ENCODE measurements at regions not wholly inside any gene's neighbourhood (a gene's known extent, or its start where the extent isn't known, plus 50 kb on each side); places are given as distances from the start of the nearest gene placed in this dataset.

GRCh38 chr6:140284871-140285270 is 910.4 kb upstream of the CITED2 start:
- Histone ChIP-seq H4K8ac (ENCODE audit: low read length) (no peak overlapping the region), H3K4me1 (ENCODE audit: control insufficient read depth, insufficient read depth, low read depth, low read length) (no peaks in the 10 kb centered on the region), H3K79me1 (replicated peaks; ENCODE audit: low read length, poor library complexity, severe bottlenecking) (no peaks in the 10 kb centered on the region), H2BK5ac (ENCODE audit: low read depth, low read length, poor library complexity, severe bottlenecking) (no peak overlapping the region), H3K18ac (ENCODE audit: low read depth in 1 of 2, low read length in 2 of 2) (no peak overlapping the region), H3K14ac (ENCODE audit: low read length in 2 of 2) (no peak overlapping the region), H2BK15ac (ENCODE audit: low read depth, poor library complexity, severe bottlenecking) (no peak overlapping the region), H3K9me3 (ENCODE audit: control insufficient read depth, low read length) (no peaks in the 10 kb centered on the region), H4K91ac (ENCODE audit: low read length) (no peak overlapping the region), H3K23ac (ENCODE audit: low read length in 2 of 2) (no peak overlapping the region), H3K27me3 (ENCODE audit: control insufficient read depth in 1 of 2, insufficient read depth in 1 of 2, low read length in 2 of 2) (no peaks in the 10 kb centered on the region), H3K4me2 (ENCODE audit: low read length, poor library complexity, severe bottlenecking) (no peak overlapping the region), H3K4ac (ENCODE audit: low read depth in 1 of 2, low read length in 2 of 2) (no peak overlapping the region), H2BK12ac (ENCODE audit: low read length in 2 of 2) (no peak overlapping the region), H3K9ac (ENCODE audit: low read length) (no peak overlapping the region), H3K36me3 (ENCODE audit: control insufficient read depth in 1 of 2, insufficient read depth in 2 of 2, low read depth in 1 of 2, low read length in 2 of 2) (no peaks in the 10 kb centered on the region), H2AK5ac (ENCODE audit: low read length, severe bottlenecking) (no peak overlapping the region), H2BK120ac (ENCODE audit: low read depth, low read length) (no peak overlapping the region), H3K27ac (ENCODE audit: low read length, poor library complexity, severe bottlenecking) (no peak overlapping the region), H2AFZ (ENCODE audit: low read depth, low read length) (no peak overlapping the region), H3K4me3 (ENCODE audit: insufficient read depth in 1 of 2, low read depth in 1 of 2, low read length in 2 of 2) (no peak overlapping the region)
- WGBS = 100% methylated on average over 1 of the region's 1 CpG
- DNase-seq = no peak

DNA sequence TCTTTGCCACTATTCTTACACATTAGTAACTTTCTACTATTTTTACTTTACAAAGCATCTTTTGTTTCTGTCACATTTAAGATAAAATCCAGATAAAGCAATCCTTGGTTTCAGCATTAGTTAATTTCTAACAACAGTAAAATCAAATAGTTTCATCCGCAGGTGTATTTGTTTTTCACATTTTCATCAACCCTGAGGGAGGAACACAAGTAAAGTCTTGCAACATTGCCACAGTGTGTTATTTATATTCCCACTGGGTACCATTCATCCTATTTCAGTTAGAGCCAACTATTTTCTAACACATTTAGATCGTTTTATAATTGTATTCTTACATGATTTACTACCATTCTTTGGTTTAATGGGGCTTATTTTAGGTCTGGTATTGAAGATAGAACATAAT is 908.7 kb upstream of the CITED2 start:
- no peak overlapping the region for H2BK120ac ChIP-seq (ENCODE audit: low read depth, low read length)
- no peak overlapping the region for H3K4me3 ChIP-seq (ENCODE audit: insufficient read depth in 1 of 2, low read depth in 1 of 2, low read length in 2 of 2)
- H2AK5ac ChIP-seq (ENCODE audit: low read length, severe bottlenecking) = no peak overlapping the region
- H2BK15ac ChIP-seq (ENCODE audit: low read depth, poor library complexity, severe bottlenecking) = no peak overlapping the region
- no peaks in the 10 kb centered on the region for H3K27me3 ChIP-seq (ENCODE audit: control insufficient read depth in 1 of 2, insufficient read depth in 1 of 2, low read length in 2 of 2)
- WGBS = 100% methylated on average over 1 of the region's 2 CpGs
- no peak overlapping the region for H3K27ac ChIP-seq (ENCODE audit: low read length, poor library complexity, severe bottlenecking)
- no peak overlapping the region for H3K14ac ChIP-seq (ENCODE audit: low read length in 2 of 2)
- no peak overlapping the region for H4K91ac ChIP-seq (ENCODE audit: low read length)
- H3K79me1 ChIP-seq (replicated peaks; ENCODE audit: low read length, poor library complexity, severe bottlenecking) = no peaks in the 10 kb centered on the region
- no peak overlapping the region for H3K23ac ChIP-seq (ENCODE audit: low read length in 2 of 2)
- no peak overlapping the region for H2BK12ac ChIP-seq (ENCODE audit: low read length in 2 of 2)
- H3K4ac ChIP-seq (ENCODE audit: low read depth in 1 of 2, low read length in 2 of 2) = no peak overlapping the region
- no peak overlapping the region for H2AFZ ChIP-seq (ENCODE audit: low read depth, low read length)
- H3K9ac ChIP-seq (ENCODE audit: low read length) = no peak overlapping the region
- DNase-seq = no peak
- H3K4me1 ChIP-seq (ENCODE audit: control insufficient read depth, insufficient read depth, low read depth, low read length) = no peaks in the 10 kb centered on the region
- no peaks in the 10 kb centered on the region for H3K36me3 ChIP-seq (ENCODE audit: control insufficient read depth in 1 of 2, insufficient read depth in 2 of 2, low read depth in 1 of 2, low read length in 2 of 2)
- no peak overlapping the region for H4K8ac ChIP-seq (ENCODE audit: low read length)
- H3K9me3 ChIP-seq (ENCODE audit: control insufficient read depth, low read length) = no peaks in the 10 kb centered on the region
- H2BK5ac ChIP-seq (ENCODE audit: low read depth, low read length, poor library complexity, severe bottlenecking) = no peak overlapping the region
- no peak overlapping the region for H3K4me2 ChIP-seq (ENCODE audit: low read length, poor library complexity, severe bottlenecking)
- no peak overlapping the region for H3K18ac ChIP-seq (ENCODE audit: low read depth in 1 of 2, low read length in 2 of 2)

DNA sequence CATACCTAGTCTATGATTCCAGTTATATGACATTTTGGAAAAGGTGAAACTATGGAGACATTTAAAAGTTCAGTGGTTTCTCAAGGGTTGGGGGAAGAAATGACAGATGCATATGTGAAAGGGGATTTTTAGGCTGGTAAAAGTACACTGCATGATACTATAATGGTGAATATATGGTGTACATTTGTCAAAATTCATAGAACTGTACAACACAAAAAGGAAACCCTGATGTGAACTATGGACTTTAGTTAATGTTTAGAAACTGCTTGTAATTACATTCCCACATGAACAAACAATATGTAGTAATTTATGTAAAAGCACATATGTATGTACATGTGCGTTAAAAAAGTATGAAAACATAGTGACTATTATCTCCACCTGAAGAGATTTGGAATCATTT is 907.3 kb upstream of the CITED2 start:
- no peak overlapping the region for H2BK120ac ChIP-seq (ENCODE audit: low read depth, low read length)
- no peak overlapping the region for H2BK5ac ChIP-seq (ENCODE audit: low read depth, low read length, poor library complexity, severe bottlenecking)
- no peaks in the 10 kb centered on the region for H3K4me1 ChIP-seq (ENCODE audit: control insufficient read depth, insufficient read depth, low read depth, low read length)
- WGBS = no CpG with 5 or more reads among the region's 1 CpG
- H3K9me3 ChIP-seq (ENCODE audit: control insufficient read depth, low read length) = no peaks in the 10 kb centered on the region
- no peak overlapping the region for H2BK12ac ChIP-seq (ENCODE audit: low read length in 2 of 2)
- H3K9ac ChIP-seq (ENCODE audit: low read length) = no peak overlapping the region
- no peaks in the 10 kb centered on the region for H3K36me3 ChIP-seq (ENCODE audit: control insufficient read depth in 1 of 2, insufficient read depth in 2 of 2, low read depth in 1 of 2, low read length in 2 of 2)
- no peak overlapping the region for H3K23ac ChIP-seq (ENCODE audit: low read length in 2 of 2)
- no peak overlapping the region for H3K4me3 ChIP-seq (ENCODE audit: insufficient read depth in 1 of 2, low read depth in 1 of 2, low read length in 2 of 2)
- H3K27me3 ChIP-seq (ENCODE audit: control insufficient read depth in 1 of 2, insufficient read depth in 1 of 2, low read length in 2 of 2) = no peaks in the 10 kb centered on the region
- no peak overlapping the region for H3K18ac ChIP-seq (ENCODE audit: low read depth in 1 of 2, low read length in 2 of 2)
- H2BK15ac ChIP-seq (ENCODE audit: low read depth, poor library complexity, severe bottlenecking) = no peak overlapping the region
- no peak overlapping the region for H3K4ac ChIP-seq (ENCODE audit: low read depth in 1 of 2, low read length in 2 of 2)
- H3K27ac ChIP-seq (ENCODE audit: low read length, poor library complexity, severe bottlenecking) = no peak overlapping the region
- H3K14ac ChIP-seq (ENCODE audit: low read length in 2 of 2) = no peak overlapping the region
- H3K4me2 ChIP-seq (ENCODE audit: low read length, poor library complexity, severe bottlenecking) = no peak overlapping the region
- H4K8ac ChIP-seq (ENCODE audit: low read length) = no peak overlapping the region
- no peak overlapping the region for H2AFZ ChIP-seq (ENCODE audit: low read depth, low read length)
- DNase-seq = no peak
- H2AK5ac ChIP-seq (ENCODE audit: low read length, severe bottlenecking) = no peak overlapping the region
- H4K91ac ChIP-seq (ENCODE audit: low read length) = no peak overlapping the region
- H3K79me1 ChIP-seq (replicated peaks; ENCODE audit: low read length, poor library complexity, severe bottlenecking) = no peaks in the 10 kb centered on the region

DNA sequence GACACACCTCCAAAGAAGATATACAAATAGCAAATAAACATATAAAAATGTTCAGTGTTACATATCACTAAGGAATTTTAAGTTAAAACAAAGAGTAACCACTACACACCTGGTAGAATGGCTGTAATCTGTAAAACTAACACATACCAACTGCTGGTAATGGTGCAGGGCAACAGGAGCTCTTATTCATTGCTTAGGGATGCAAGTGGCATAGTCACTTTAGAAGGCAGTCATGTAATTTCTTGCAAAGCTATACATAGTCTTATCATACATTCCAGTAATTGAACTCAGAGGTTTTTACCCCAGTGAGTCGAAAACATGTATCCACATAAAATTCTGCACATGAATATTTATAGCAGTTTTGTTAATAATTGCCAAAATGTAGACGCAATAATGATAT is 906.8 kb upstream of the CITED2 start:
- H2BK120ac ChIP-seq (ENCODE audit: low read depth, low read length) = no peak overlapping the region
- no peak overlapping the region for H2AFZ ChIP-seq (ENCODE audit: low read depth, low read length)
- H3K27ac ChIP-seq (ENCODE audit: low read length, poor library complexity, severe bottlenecking) = no peak overlapping the region
- no peak overlapping the region for H3K4ac ChIP-seq (ENCODE audit: low read depth in 1 of 2, low read length in 2 of 2)
- no peak overlapping the region for H4K8ac ChIP-seq (ENCODE audit: low read length)
- DNase-seq = no peak
- no peak overlapping the region for H2BK5ac ChIP-seq (ENCODE audit: low read depth, low read length, poor library complexity, severe bottlenecking)
- H2BK15ac ChIP-seq (ENCODE audit: low read depth, poor library complexity, severe bottlenecking) = no peak overlapping the region
- no peak overlapping the region for H3K4me2 ChIP-seq (ENCODE audit: low read length, poor library complexity, severe bottlenecking)
- no peak overlapping the region for H2BK12ac ChIP-seq (ENCODE audit: low read length in 2 of 2)
- no peak overlapping the region for H3K9ac ChIP-seq (ENCODE audit: low read length)
- no peaks in the 10 kb centered on the region for H3K79me1 ChIP-seq (replicated peaks; ENCODE audit: low read length, poor library complexity, severe bottlenecking)
- H3K4me1 ChIP-seq (ENCODE audit: control insufficient read depth, insufficient read depth, low read depth, low read length) = no peaks in the 10 kb centered on the region
- no peak overlapping the region for H3K18ac ChIP-seq (ENCODE audit: low read depth in 1 of 2, low read length in 2 of 2)
- no peaks in the 10 kb centered on the region for H3K36me3 ChIP-seq (ENCODE audit: control insufficient read depth in 1 of 2, insufficient read depth in 2 of 2, low read depth in 1 of 2, low read length in 2 of 2)
- WGBS = 100% methylated on average over 1 of the region's 2 CpGs
- no peaks in the 10 kb centered on the region for H3K27me3 ChIP-seq (ENCODE audit: control insufficient read depth in 1 of 2, insufficient read depth in 1 of 2, low read length in 2 of 2)
- no peak overlapping the region for H3K23ac ChIP-seq (ENCODE audit: low read length in 2 of 2)
- no peak overlapping the region for H3K14ac ChIP-seq (ENCODE audit: low read length in 2 of 2)
- H2AK5ac ChIP-seq (ENCODE audit: low read length, severe bottlenecking) = no peak overlapping the region
- H3K9me3 ChIP-seq (ENCODE audit: control insufficient read depth, low read length) = no peaks in the 10 kb centered on the region
- no peak overlapping the region for H3K4me3 ChIP-seq (ENCODE audit: insufficient read depth in 1 of 2, low read depth in 1 of 2, low read length in 2 of 2)
- H4K91ac ChIP-seq (ENCODE audit: low read length) = no peak overlapping the region
